SK-N-MC (cell line): ENCODE measurements at regions not wholly inside any gene's neighbourhood (a gene's known extent, or its start where the extent isn't known, plus 50 kb on each side); places are given as distances from the start of the nearest gene placed in this dataset.

ENCODE experiments used
- EZH2 ChIP-seq: fragments of 200-600 bp; sonication (generic); IDR thresholded peaks from one replicate; pipeline ENCODE4 v1.6.1; 2017; ENCODE audit warnings: antibody characterized with exemption
- FOXP2 ChIP-seq: optimal IDR thresholded peaks from 2 replicates; pipeline ENCODE3; 2011; ENCODE audit warnings: mild to moderate bottlenecking, moderate library complexity; ENCODE audit not compliant: insufficient read depth; ENCODE audit errors: extremely low read length, control extremely low read depth
- POLR2AphosphoS5 ChIP-seq: IDR thresholded peaks from 2 replicates; pipeline ENCODE4 v1.6.1; 2012; ENCODE audit warnings: mild to moderate bottlenecking, low read depth, low read length, borderline replicate concordance

- no peak for TF ChIP-seq POLR2AphosphoS5
- no peak for TF ChIP-seq EZH2
- TF ChIP-seq FOXP2, result no peak
Observed at GRCh38 chr3:117407317-117407716, 697.7 kb downstream of the TUSC7 start.
